Transverse colon (tissue), 3 donors: ENCODE measurements at regions not wholly inside any gene's neighbourhood (a gene's known extent, or its start where the extent isn't known, plus 50 kb on each side); places are given as distances from the start of the nearest gene placed in this dataset.

ENCODE experiments used
- EP300 ChIP-seq: sonication (generic); formaldehyde crosslinking; IDR thresholded peaks from one replicate; pipeline ENCODE4 v1.6.1; 2017; ENCODE audit warnings: antibody characterized with exemption, low read depth
- POLR2A ChIP-seq: fragments of 450-650 bp; IDR thresholded peaks from one replicate; pipeline ENCODE4 v1.6.1; 2016; ENCODE audit warnings: antibody characterized with exemption, mild to moderate bottlenecking, moderate library complexity
- TF ChIP-seq, protein P1 (sequence below), 5 experiments: fragments of 200-600 bp in 3 of 5; fragments of 450-650 bp in 2 of 5; sonication (generic) in 3 of 5; IDR thresholded peaks; 1 replicate in 2 of 5; 2 replicates in 3 of 5; pipeline ENCODE4 v1.5.1; 2016 to 2017; ENCODE audit warnings: antibody characterized with exemption in 5 of 5, inconsistent platforms in 3 of 5, mild to moderate bottlenecking in 2 of 5, moderate library complexity in 1 of 5

DNA sequence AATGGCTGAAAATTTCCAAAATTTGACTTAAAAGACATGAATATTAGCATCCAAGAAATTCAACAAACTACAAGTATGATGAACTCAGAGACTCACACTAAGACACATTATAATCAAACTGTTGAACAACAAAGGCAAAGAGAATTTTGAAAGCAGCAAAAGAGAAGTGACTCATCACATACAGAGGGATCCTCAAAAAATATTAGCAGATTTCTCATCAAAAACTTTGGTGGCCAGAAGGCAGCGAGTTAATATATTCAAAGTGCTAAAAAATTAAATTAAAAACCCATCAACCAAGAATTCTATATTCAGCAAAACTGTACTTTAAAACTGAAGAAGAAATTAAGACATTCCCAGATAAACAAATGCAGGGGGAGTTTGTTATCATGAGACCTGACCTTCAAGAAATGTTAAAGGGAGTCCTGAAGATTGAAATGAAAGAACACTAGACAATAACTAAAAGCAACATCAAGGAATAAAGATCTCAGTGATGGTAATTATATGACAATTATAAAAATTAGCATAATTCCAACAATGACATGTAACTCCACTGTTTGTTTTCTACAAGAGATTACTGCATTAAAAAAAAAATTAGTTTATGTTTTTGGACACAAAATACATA, 150.0 kb downstream of the RNASET2 start:
- TF ChIP-seq, protein P1, sequence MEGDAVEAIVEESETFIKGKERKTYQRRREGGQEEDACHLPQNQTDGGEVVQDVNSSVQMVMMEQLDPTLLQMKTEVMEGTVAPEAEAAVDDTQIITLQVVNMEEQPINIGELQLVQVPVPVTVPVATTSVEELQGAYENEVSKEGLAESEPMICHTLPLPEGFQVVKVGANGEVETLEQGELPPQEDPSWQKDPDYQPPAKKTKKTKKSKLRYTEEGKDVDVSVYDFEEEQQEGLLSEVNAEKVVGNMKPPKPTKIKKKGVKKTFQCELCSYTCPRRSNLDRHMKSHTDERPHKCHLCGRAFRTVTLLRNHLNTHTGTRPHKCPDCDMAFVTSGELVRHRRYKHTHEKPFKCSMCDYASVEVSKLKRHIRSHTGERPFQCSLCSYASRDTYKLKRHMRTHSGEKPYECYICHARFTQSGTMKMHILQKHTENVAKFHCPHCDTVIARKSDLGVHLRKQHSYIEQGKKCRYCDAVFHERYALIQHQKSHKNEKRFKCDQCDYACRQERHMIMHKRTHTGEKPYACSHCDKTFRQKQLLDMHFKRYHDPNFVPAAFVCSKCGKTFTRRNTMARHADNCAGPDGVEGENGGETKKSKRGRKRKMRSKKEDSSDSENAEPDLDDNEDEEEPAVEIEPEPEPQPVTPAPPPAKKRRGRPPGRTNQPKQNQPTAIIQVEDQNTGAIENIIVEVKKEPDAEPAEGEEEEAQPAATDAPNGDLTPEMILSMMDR (IDR thresholded peaks at IDR 0.05), result no peak
- no peak for TF ChIP-seq EP300
- TF ChIP-seq POLR2A, result no peak
